ENCODE measurements at regions not wholly inside any gene's neighbourhood (a gene's known extent, or its start where the extent isn't known, plus 50 kb on each side); places are given as distances from the start of the nearest gene placed in this dataset.

DNA sequence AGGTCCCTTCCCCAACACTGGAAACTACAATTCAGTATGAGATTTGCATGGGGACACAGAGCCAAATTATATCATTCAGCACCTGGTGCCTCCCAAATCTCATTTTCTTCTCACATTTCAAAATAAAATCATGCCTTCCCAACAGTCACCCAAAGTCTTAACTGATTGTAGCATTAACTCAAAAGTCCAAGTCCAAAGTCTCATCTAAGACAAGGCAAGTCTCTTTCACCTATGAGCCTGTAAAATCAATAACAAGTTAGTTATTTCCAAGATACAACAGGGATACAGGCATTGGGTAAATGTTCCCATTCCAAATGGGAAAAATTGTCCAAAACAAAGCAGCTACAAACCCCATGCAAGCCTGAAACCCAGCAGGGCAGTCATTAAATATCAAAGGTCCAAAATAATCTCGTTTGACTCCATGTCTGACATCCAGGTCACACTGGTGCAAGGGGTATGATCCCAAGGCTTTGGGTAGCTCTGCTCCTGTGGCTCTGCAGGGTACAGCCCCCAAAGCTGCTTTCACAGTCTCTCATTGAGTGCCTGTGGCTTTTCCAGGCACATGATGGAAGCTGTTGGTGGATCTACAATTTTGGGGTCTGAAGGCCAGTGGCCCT is 1370.1 kb upstream of the DDX18 start:
- TF ChIP-seq, protein P1, sequence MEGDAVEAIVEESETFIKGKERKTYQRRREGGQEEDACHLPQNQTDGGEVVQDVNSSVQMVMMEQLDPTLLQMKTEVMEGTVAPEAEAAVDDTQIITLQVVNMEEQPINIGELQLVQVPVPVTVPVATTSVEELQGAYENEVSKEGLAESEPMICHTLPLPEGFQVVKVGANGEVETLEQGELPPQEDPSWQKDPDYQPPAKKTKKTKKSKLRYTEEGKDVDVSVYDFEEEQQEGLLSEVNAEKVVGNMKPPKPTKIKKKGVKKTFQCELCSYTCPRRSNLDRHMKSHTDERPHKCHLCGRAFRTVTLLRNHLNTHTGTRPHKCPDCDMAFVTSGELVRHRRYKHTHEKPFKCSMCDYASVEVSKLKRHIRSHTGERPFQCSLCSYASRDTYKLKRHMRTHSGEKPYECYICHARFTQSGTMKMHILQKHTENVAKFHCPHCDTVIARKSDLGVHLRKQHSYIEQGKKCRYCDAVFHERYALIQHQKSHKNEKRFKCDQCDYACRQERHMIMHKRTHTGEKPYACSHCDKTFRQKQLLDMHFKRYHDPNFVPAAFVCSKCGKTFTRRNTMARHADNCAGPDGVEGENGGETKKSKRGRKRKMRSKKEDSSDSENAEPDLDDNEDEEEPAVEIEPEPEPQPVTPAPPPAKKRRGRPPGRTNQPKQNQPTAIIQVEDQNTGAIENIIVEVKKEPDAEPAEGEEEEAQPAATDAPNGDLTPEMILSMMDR (IDR thresholded peaks at IDR 0.05; ENCODE audit: low read depth, low read length, missing input control), result no peak
- TF ChIP-seq RXRA (IDR thresholded peaks at IDR 0.05) (peak in 1 of 2 donors; percentile 25), TAF1 (conservative IDR thresholded peaks at IDR 0.05) (no peak)
- TF ChIP-seq, protein P2, sequence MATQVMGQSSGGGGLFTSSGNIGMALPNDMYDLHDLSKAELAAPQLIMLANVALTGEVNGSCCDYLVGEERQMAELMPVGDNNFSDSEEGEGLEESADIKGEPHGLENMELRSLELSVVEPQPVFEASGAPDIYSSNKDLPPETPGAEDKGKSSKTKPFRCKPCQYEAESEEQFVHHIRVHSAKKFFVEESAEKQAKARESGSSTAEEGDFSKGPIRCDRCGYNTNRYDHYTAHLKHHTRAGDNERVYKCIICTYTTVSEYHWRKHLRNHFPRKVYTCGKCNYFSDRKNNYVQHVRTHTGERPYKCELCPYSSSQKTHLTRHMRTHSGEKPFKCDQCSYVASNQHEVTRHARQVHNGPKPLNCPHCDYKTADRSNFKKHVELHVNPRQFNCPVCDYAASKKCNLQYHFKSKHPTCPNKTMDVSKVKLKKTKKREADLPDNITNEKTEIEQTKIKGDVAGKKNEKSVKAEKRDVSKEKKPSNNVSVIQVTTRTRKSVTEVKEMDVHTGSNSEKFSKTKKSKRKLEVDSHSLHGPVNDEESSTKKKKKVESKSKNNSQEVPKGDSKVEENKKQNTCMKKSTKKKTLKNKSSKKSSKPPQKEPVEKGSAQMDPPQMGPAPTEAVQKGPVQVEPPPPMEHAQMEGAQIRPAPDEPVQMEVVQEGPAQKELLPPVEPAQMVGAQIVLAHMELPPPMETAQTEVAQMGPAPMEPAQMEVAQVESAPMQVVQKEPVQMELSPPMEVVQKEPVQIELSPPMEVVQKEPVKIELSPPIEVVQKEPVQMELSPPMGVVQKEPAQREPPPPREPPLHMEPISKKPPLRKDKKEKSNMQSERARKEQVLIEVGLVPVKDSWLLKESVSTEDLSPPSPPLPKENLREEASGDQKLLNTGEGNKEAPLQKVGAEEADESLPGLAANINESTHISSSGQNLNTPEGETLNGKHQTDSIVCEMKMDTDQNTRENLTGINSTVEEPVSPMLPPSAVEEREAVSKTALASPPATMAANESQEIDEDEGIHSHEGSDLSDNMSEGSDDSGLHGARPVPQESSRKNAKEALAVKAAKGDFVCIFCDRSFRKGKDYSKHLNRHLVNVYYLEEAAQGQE (IDR thresholded peaks at IDR 0.05), result no peak
- TF ChIP-seq, protein P3, sequence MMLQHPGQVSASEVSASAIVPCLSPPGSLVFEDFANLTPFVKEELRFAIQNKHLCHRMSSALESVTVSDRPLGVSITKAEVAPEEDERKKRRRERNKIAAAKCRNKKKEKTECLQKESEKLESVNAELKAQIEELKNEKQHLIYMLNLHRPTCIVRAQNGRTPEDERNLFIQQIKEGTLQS (IDR thresholded peaks at IDR 0.05), result no peak
- TF ChIP-seq, protein P4, sequence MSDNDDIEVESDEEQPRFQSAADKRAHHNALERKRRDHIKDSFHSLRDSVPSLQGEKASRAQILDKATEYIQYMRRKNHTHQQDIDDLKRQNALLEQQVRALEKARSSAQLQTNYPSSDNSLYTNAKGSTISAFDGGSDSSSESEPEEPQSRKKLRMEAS (IDR thresholded peaks at IDR 0.05), result no peak
